ENCODE measurements at regions not wholly inside any gene's neighbourhood (a gene's known extent, or its start where the extent isn't known, plus 50 kb on each side); places are given as distances from the start of the nearest gene placed in this dataset.
"Not testable (repeated sequence)": the region's sequence is repeated elsewhere in the genome, so short reads cannot be mapped to it uniquely, and the experiment has no call there.

- no peak for TF ChIP-seq ZNF274 (IDR thresholded peaks at IDR 0.05; ENCODE audit: low read depth, low read length)
- H3K4me3 ChIP-seq (ENCODE audit: low read length) = no peak overlapping the region
Observed at GRCh38 chr6:130681028-130681427, 146.2 kb upstream of the SMLR1 start.

GRCh38 chr6:130682066-130682465 lies 145.1 kb upstream of the SMLR1 start:
- TF ChIP-seq ZNF274 (IDR thresholded peaks at IDR 0.05; ENCODE audit: low read depth, low read length) = no peak
- no peak overlapping the region for H3K4me3 ChIP-seq (ENCODE audit: low read length)

GRCh38 chr6:130683761-130684517 lies 143.3 kb upstream of the SMLR1 start:
- TF ChIP-seq ZNF274 (IDR thresholded peaks at IDR 0.05; ENCODE audit: low read depth, low read length) = no peak

GRCh38 chr6:130692659-130693058 lies 134.5 kb upstream of the SMLR1 start:
- no peak overlapping the region for H3K4me3 ChIP-seq (ENCODE audit: low read length)

More at GRCh38 chr6:130683761-130684517, 143.3 kb upstream of the SMLR1 start:
- H3K4me3 ChIP-seq (ENCODE audit: low read length) = no peak overlapping the region

GRCh38 chr6:130693944-130694343 lies 133.3 kb upstream of the SMLR1 start:
- no peak for TF ChIP-seq ZNF274 (IDR thresholded peaks at IDR 0.05; ENCODE audit: low read depth, low read length)

More at GRCh38 chr6:130692659-130693058, 134.5 kb upstream of the SMLR1 start:
- no peak for TF ChIP-seq ZNF274 (IDR thresholded peaks at IDR 0.05; ENCODE audit: low read depth, low read length)

GRCh38 chr6:130694606-130695005 lies 132.6 kb upstream of the SMLR1 start:
- TF ChIP-seq ZNF274 (IDR thresholded peaks at IDR 0.05; ENCODE audit: low read depth, low read length) = no peak
- no peak overlapping the region for H3K4me3 ChIP-seq (ENCODE audit: low read length)

More at GRCh38 chr6:130693944-130694343, 133.3 kb upstream of the SMLR1 start:
- no peak overlapping the region for H3K4me3 ChIP-seq (ENCODE audit: low read length)

- no peak overlapping the region for H3K4me3 ChIP-seq (ENCODE audit: low read length)
- no peak for TF ChIP-seq ZNF274 (IDR thresholded peaks at IDR 0.05; ENCODE audit: low read depth, low read length)
Observed at GRCh38 chr6:130696806-130697205, 130.4 kb upstream of the SMLR1 start.

- H3K4me3 ChIP-seq (ENCODE audit: low read length) = no peak overlapping the region
- no peak for TF ChIP-seq ZNF274 (IDR thresholded peaks at IDR 0.05; ENCODE audit: low read depth, low read length)
Observed at GRCh38 chr6:130697271-130697994, 129.8 kb upstream of the SMLR1 start.

GRCh38 chr6:130697995-130698535 lies 129.1 kb upstream of the SMLR1 start:
- no peak overlapping the region for H3K4me3 ChIP-seq (ENCODE audit: low read length)
- TF ChIP-seq ZNF274 (IDR thresholded peaks at IDR 0.05; ENCODE audit: low read depth, low read length) = no peak

- H3K4me3 ChIP-seq (ENCODE audit: low read length) = no peak overlapping the region
- no peak for TF ChIP-seq ZNF274 (IDR thresholded peaks at IDR 0.05; ENCODE audit: low read depth, low read length)
Observed at GRCh38 chr6:130699742-130700141, 127.5 kb upstream of the SMLR1 start.

- H3K4me3 ChIP-seq (ENCODE audit: low read length) = no peak overlapping the region
- TF ChIP-seq ZNF274 (IDR thresholded peaks at IDR 0.05; ENCODE audit: low read depth, low read length) = no peak
Observed at GRCh38 chr6:130700397-130700796, 126.8 kb upstream of the SMLR1 start.

GRCh38 chr6:130708338-130708737 lies 118.9 kb upstream of the SMLR1 start:
- TF ChIP-seq ZNF274 (IDR thresholded peaks at IDR 0.05; ENCODE audit: low read depth, low read length) = no peak
- no peak overlapping the region for H3K4me3 ChIP-seq (ENCODE audit: low read length)

- H3K4me3 ChIP-seq (ENCODE audit: low read length) = not testable (repeated sequence)
Observed at GRCh38 chr6:130711641-130712040, 115.6 kb upstream of the SMLR1 start.

GRCh38 chr6:130713144-130713543 lies 114.1 kb upstream of the SMLR1 start:
- TF ChIP-seq ZNF274 (IDR thresholded peaks at IDR 0.05; ENCODE audit: low read depth, low read length) = no peak

GRCh38 chr6:130715058-130715457 lies 112.1 kb upstream of the SMLR1 start:
- no peak overlapping the region for H3K4me3 ChIP-seq (ENCODE audit: low read length)
- no peak for TF ChIP-seq ZNF274 (IDR thresholded peaks at IDR 0.05; ENCODE audit: low read depth, low read length)

More at GRCh38 chr6:130713144-130713543, 114.1 kb upstream of the SMLR1 start:
- H3K4me3 ChIP-seq (ENCODE audit: low read length) = no peak overlapping the region

Measured in GM08714 (cell line).